ENCODE measurements at regions not wholly inside any gene's neighbourhood (a gene's known extent, or its start where the extent isn't known, plus 50 kb on each side); places are given as distances from the start of the nearest gene placed in this dataset.
A peak's percentile ranks its signal among the peaks of the same experiment; 100 is the strongest.

GRCh38 chr5:112573441-112573840 is 154.4 kb upstream of the EPB41L4A start:
- no peak for DNase-seq
- Histone ChIP-seq H3K27me3 (no peaks in the 10 kb centered on the region), H3K4me3 (no peak overlapping the region), H3K9me3 (no peaks in the 10 kb centered on the region), H3K4me1 (no peaks in the 10 kb centered on the region), H3K36me3 (no peaks in the 10 kb centered on the region), H3K27ac (no peak overlapping the region)
- TF ChIP-seq, protein P1, sequence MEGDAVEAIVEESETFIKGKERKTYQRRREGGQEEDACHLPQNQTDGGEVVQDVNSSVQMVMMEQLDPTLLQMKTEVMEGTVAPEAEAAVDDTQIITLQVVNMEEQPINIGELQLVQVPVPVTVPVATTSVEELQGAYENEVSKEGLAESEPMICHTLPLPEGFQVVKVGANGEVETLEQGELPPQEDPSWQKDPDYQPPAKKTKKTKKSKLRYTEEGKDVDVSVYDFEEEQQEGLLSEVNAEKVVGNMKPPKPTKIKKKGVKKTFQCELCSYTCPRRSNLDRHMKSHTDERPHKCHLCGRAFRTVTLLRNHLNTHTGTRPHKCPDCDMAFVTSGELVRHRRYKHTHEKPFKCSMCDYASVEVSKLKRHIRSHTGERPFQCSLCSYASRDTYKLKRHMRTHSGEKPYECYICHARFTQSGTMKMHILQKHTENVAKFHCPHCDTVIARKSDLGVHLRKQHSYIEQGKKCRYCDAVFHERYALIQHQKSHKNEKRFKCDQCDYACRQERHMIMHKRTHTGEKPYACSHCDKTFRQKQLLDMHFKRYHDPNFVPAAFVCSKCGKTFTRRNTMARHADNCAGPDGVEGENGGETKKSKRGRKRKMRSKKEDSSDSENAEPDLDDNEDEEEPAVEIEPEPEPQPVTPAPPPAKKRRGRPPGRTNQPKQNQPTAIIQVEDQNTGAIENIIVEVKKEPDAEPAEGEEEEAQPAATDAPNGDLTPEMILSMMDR (IDR thresholded peaks at IDR 0.05) = no peak
- no peak for TF ChIP-seq POLR2A (IDR thresholded peaks at IDR 0.05)
- intact Hi-C loops (cut with DNase I; ENCODE audit: low total_unique reads) = no loop called here

DNA sequence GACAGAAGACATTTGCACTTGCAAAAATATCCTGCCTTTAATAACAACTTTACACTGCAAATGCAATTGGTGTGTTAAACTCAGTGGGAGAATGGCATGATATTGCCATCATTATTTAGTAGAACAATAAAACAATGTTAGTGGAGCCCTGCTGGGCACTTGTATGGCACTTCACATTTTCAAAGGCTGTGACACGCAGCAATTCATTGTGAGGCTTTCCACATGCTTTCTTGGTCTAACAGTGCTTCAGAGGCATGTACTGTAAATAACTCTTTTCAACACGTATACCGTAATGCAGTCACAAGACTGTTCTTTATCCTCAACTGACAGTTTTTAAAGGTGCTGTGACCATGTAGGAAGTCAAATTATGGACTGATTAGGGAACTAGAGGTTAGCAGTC is 155.5 kb upstream of the EPB41L4A start:
- no peaks in the 10 kb centered on the region for H3K9me3 ChIP-seq
- no peak overlapping the region for H3K27ac ChIP-seq
- intact Hi-C loops (cut with DNase I; ENCODE audit: low total_unique reads) = no loop called here
- H3K4me3 ChIP-seq = no peak overlapping the region
- DNase-seq = no peak
- TF ChIP-seq POLR2A (IDR thresholded peaks at IDR 0.05) = no peak
- TF ChIP-seq, protein P1 (IDR thresholded peaks at IDR 0.05) = no peak
- H3K27me3 ChIP-seq = no peaks in the 10 kb centered on the region
- H3K4me1 ChIP-seq = no peaks in the 10 kb centered on the region
- H3K36me3 ChIP-seq = no peaks in the 10 kb centered on the region

DNA sequence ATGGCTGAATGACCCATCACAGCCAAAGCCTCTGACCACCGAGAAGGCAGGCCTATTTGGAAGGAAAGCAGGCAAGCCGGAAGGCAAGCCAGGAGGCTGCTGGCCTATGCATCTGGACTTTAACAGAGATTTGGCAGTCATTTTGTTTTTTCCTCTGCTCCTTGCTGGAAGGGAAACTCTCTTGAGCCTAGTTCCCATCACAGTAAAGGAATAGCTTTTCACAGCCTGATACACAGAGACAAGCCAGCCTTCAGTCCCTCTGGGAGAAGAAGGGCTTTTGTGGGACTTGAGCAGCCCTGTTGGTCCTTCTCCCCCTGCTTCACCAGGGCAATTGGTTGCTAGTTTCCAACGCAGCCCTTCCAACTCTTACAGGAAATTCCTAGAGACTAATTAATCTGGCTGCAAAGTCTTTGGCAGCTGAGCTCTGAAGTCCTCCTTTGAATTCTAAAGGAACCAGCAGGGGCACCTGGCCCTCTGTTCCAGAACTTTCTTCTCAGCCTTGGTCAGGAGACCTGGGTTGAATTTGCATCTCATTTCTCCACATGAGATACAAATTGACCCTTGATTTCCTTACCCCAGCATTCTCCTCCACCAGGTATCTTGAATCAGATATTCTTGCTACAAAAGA is 157.3 kb upstream of the EPB41L4A start:
- no peak overlapping the region for H3K4me3 ChIP-seq
- intact Hi-C loops (cut with DNase I; ENCODE audit: low total_unique reads) = no loop called here
- H3K27me3 ChIP-seq = no peaks in the 10 kb centered on the region
- peak overlapping the region; percentile 35 to 36 for H3K27ac ChIP-seq
- H3K4me1 ChIP-seq = no peaks in the 10 kb centered on the region
- no peaks in the 10 kb centered on the region for H3K9me3 ChIP-seq
- TF ChIP-seq POLR2A (IDR thresholded peaks at IDR 0.05) = no peak
- TF ChIP-seq, protein P1 (IDR thresholded peaks at IDR 0.05) = no peak
- no peaks in the 10 kb centered on the region for H3K36me3 ChIP-seq
- peak in 1 of 2 donors; percentile 32 for DNase-seq

DNA sequence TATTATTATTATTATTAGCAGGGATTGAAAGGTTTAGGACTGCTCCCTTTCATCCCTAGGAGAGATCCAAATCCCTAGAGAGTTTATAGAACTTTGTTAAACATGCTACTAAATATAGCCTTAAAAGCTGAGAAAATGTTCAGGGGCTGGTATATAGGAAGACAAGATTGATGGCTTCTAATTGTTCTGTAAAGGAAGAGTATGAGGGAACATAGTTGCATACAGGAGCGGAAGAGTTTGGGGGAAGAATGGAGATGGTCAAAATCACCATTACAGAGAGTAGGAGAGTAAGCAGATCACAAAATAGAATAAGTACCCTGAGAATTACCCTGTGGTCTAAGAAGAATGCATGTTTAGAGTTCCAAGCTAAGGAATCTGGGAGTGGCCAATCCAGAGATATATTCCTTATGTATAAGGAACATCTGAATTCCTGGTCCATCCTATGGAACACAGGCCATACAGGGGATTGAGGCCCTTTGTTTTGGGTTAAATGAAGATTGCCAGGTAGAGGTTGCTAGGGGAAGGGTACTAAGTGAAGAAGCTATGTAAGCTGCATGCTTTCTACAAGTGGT is 158.0 kb upstream of the APC start:
- Histone ChIP-seq H3K36me3 (no peaks in the 10 kb centered on the region), H3K27me3 (no peaks in the 10 kb centered on the region), H3K4me3 (no peak overlapping the region), H3K27ac (no peak overlapping the region), H3K9me3 (no peaks in the 10 kb centered on the region), H3K4me1 (no peaks in the 10 kb centered on the region)
- intact Hi-C loops (cut with DNase I; ENCODE audit: low total_unique reads) = no loop called here
- DNase-seq = no peak
- TF ChIP-seq, protein P1 (IDR thresholded peaks at IDR 0.05) = no peak
- no peak for TF ChIP-seq POLR2A (IDR thresholded peaks at IDR 0.05)

GRCh38 chr5:112581811-112582320 is 155.8 kb upstream of the APC start:
- Histone ChIP-seq H3K4me3 (no peak overlapping the region), H3K4me1 (no peaks in the 10 kb centered on the region), H3K27ac (no peak overlapping the region), H3K36me3 (no peaks in the 10 kb centered on the region), H3K27me3 (no peaks in the 10 kb centered on the region), H3K9me3 (no peaks in the 10 kb centered on the region)
- no peak for DNase-seq
- no peak for TF ChIP-seq POLR2A (IDR thresholded peaks at IDR 0.05)
- TF ChIP-seq, protein P1 (IDR thresholded peaks at IDR 0.05) = no peak
- intact Hi-C loops (cut with DNase I; ENCODE audit: low total_unique reads) = no loop called here
